ENCODE measurements at regions not wholly inside any gene's neighbourhood (a gene's known extent, or its start where the extent isn't known, plus 50 kb on each side); places are given as distances from the start of the nearest gene placed in this dataset.

- H3K4me1 ChIP-seq (ENCODE audit: control insufficient read depth, insufficient read depth, low read length), result no peaks in the 10 kb centered on the region
- ChIA-PET CTCF (no interaction called here), POLR2A (no interaction called here)
- no peaks in the 10 kb centered on the region; the same call in 1 of the 2 replicates for H3K27me3 ChIP-seq (ENCODE audit: control insufficient read depth, insufficient read depth, low read length)
- intact Hi-C loops (cut with micrococcal nuclease; ENCODE audit: unreplicated experiment), result no loop called here
- TF ChIP-seq CTCF (IDR thresholded peaks at IDR 0.05) (no peak), POLR2AphosphoS5 (IDR thresholded peaks at IDR 0.05; ENCODE audit: low read depth, low read length) (no peak), TCF7L2 (IDR thresholded peaks at IDR 0.05; ENCODE audit: low read depth, low read length) (no peak), SIN3A (IDR thresholded peaks at IDR 0.05; ENCODE audit: borderline replicate concordance, insufficient read depth, low read depth, low read length) (no peak), REST (IDR thresholded peaks at IDR 0.05; ENCODE audit: insufficient read depth in 1 of 2, low read depth in 2 of 2, low read length in 1 of 2) (no peak)
- H3K4me3 ChIP-seq (ENCODE audit: low read depth in 2 of 2, low read length in 2 of 2), result no peak overlapping the region
- H3K27ac ChIP-seq (ENCODE audit: low read length), result no peak overlapping the region
- BruUV-seq (replicated peaks), result no TSS peak
- no peaks in the 10 kb centered on the region for H3K36me3 ChIP-seq (ENCODE audit: control insufficient read depth, insufficient read depth, low read length)
- no peaks in the 10 kb centered on the region for H3K9me3 ChIP-seq (ENCODE audit: control insufficient read depth, insufficient read depth, low read depth, low read length)
- ATAC-seq, result no peak
- DNase-seq (ENCODE audit: low read depth, low spot score), result no peak
- in situ Hi-C loops (cut with HindIII; ENCODE audit: low pct_unique_long_range_greater_than_20kb, low sequenced_read_pairs), result no loop called here
These were observed 108.4 kb downstream of the FAT3 start for GRCh38 chr11:92332986-92333385.

- BruUV-seq (replicated peaks), result no TSS peak
- in situ Hi-C loops (cut with HindIII; ENCODE audit: low pct_unique_long_range_greater_than_20kb, low sequenced_read_pairs), result no loop called here
- POLR2A ChIA-PET, result no interaction called here
These were observed 116.2 kb downstream of the FAT3 start for GRCh38 chr11:92340839-92341238.

More at GRCh38 chr11:92340839-92341238, 116.2 kb downstream of the FAT3 start:
- no peaks in the 10 kb centered on the region for H3K4me1 ChIP-seq (ENCODE audit: control insufficient read depth, insufficient read depth, low read length)
- intact Hi-C loops (cut with micrococcal nuclease; ENCODE audit: unreplicated experiment), result no loop called here
- H3K27me3 ChIP-seq (ENCODE audit: control insufficient read depth, insufficient read depth, low read length), result no peaks in the 10 kb centered on the region
- no peak overlapping the region for H3K27ac ChIP-seq (ENCODE audit: low read length)
- DNase-seq (ENCODE audit: low read depth, low spot score) (no peak), ATAC-seq (no peak)
- TF ChIP-seq CTCF (IDR thresholded peaks at IDR 0.05) (peak; percentile 55), REST (IDR thresholded peaks at IDR 0.05; ENCODE audit: insufficient read depth in 1 of 2, low read depth in 2 of 2, low read length in 1 of 2) (no peak)
- CTCF ChIA-PET, result no interaction called here
- no peaks in the 10 kb centered on the region for H3K9me3 ChIP-seq (ENCODE audit: control insufficient read depth, insufficient read depth, low read depth, low read length)
- H3K4me3 ChIP-seq (ENCODE audit: low read depth in 2 of 2, low read length in 2 of 2), result no peak overlapping the region
- no peaks in the 10 kb centered on the region for H3K36me3 ChIP-seq (ENCODE audit: control insufficient read depth, insufficient read depth, low read length)

Data from Panc1 (cell line).